Activated T-helper 17 cell treated with anti-CD3 and anti-CD28 coated beads, Interleukin-2, amount 50 U/mL, for 72 hours (primary cell): ENCODE measurements at regions not wholly inside any gene's neighbourhood (a gene's known extent, or its start where the extent isn't known, plus 50 kb on each side); places are given as distances from the start of the nearest gene placed in this dataset.
"Not testable (repeated sequence)": the region's sequence is repeated elsewhere in the genome, so short reads cannot be mapped to it uniquely, and the experiment has no call there.

Source experiments
- ATAC-seq: fragments of 150-1000 bp; cut with Tn5 transposase; replicated peaks from 2 replicates; pipeline ENCODE4 v1.10.0; 2021; ENCODE audit warnings: mild to moderate bottlenecking, moderate library complexity
- H3K27ac Mint-ChIP-seq: one replicate; pipeline ENCODE4 v1.8.0; 2022; ENCODE audit warnings: mixed read lengths
- H3K27me3 Mint-ChIP-seq: one replicate; pipeline ENCODE4 v1.8.0; 2022; ENCODE audit warnings: mixed read lengths
- H3K36me3 Mint-ChIP-seq: one replicate; pipeline ENCODE4 v1.8.0; 2022; ENCODE audit warnings: low read depth, mild to moderate bottlenecking, mixed read lengths
- H3K4me1 Mint-ChIP-seq: one replicate; pipeline ENCODE4 v1.8.0; 2022; ENCODE audit warnings: mixed read lengths
- H3K4me3 Mint-ChIP-seq: one replicate; pipeline ENCODE4 v1.8.0; 2022; ENCODE audit warnings: mild to moderate bottlenecking, mixed read lengths
- H3K9me3 Mint-ChIP-seq: one replicate; pipeline ENCODE4 v1.8.0; 2022; ENCODE audit warnings: mixed read lengths

- Mint-ChIP-seq H3K36me3 (no peaks in the 10 kb centered on the region), H3K9me3 (peaks cover 14% of the 10 kb centered on the region), H3K27ac (no peak overlapping the region), H3K4me3 (no peak overlapping the region), H3K4me1 (no peaks in the 10 kb centered on the region), H3K27me3 (no peaks in the 10 kb centered on the region)
- no peak for ATAC-seq
These were observed 56.2 kb upstream of the LRRTM4 start for GRCh38 chr2:77578354-77578753.

GRCh38 chr2:77579076-77579769, 57.0 kb upstream of the LRRTM4 start:
- H3K4me1 Mint-ChIP-seq = no peaks in the 10 kb centered on the region
- peaks cover 21% of the 10 kb centered on the region for H3K9me3 Mint-ChIP-seq
- ATAC-seq = no peak
- no peaks in the 10 kb centered on the region for H3K36me3 Mint-ChIP-seq
- H3K4me3 Mint-ChIP-seq = no peak overlapping the region
- H3K27me3 Mint-ChIP-seq = no peaks in the 10 kb centered on the region
- no peak overlapping the region for H3K27ac Mint-ChIP-seq

GRCh38 chr2:77588438-77588837, 66.3 kb upstream of the LRRTM4 start:
- no peaks in the 10 kb centered on the region for H3K36me3 Mint-ChIP-seq
- peaks cover 12% of the 10 kb centered on the region for H3K9me3 Mint-ChIP-seq
- no peak overlapping the region for H3K4me3 Mint-ChIP-seq
- no peak for ATAC-seq
- no peak overlapping the region for H3K27ac Mint-ChIP-seq
- H3K4me1 Mint-ChIP-seq = no peaks in the 10 kb centered on the region
- no peaks in the 10 kb centered on the region for H3K27me3 Mint-ChIP-seq

GRCh38 chr2:77590298-77590917, 68.2 kb upstream of the LRRTM4 start:
- H3K36me3 Mint-ChIP-seq = no peaks in the 10 kb centered on the region
- H3K27ac Mint-ChIP-seq = no peak overlapping the region
- H3K4me3 Mint-ChIP-seq = no peak overlapping the region
- H3K4me1 Mint-ChIP-seq = no peaks in the 10 kb centered on the region
- H3K9me3 Mint-ChIP-seq = peaks cover 5% of the 10 kb centered on the region
- no peaks in the 10 kb centered on the region for H3K27me3 Mint-ChIP-seq
- ATAC-seq = no peak

- not testable (repeated sequence) for H3K9me3 Mint-ChIP-seq, H3K27ac Mint-ChIP-seq, H3K4me3 Mint-ChIP-seq, H3K27me3 Mint-ChIP-seq, ATAC-seq, H3K4me1 Mint-ChIP-seq, H3K36me3 Mint-ChIP-seq
These were observed 70.8 kb upstream of the LRRTM4 start for GRCh38 chr2:77592955-77593354.

GRCh38 chr2:77602771-77603170, 80.6 kb upstream of the LRRTM4 start:
- Mint-ChIP-seq H3K27ac (no peak overlapping the region), H3K4me1 (no peaks in the 10 kb centered on the region), H3K27me3 (no peaks in the 10 kb centered on the region), H3K9me3 (peaks cover 5% of the 10 kb centered on the region), H3K36me3 (no peaks in the 10 kb centered on the region), H3K4me3 (no peak overlapping the region)
- no peak for ATAC-seq

GRCh38 chr2:77604953-77605929, 83.1 kb upstream of the LRRTM4 start:
- Mint-ChIP-seq H3K4me1 (no peaks in the 10 kb centered on the region), H3K9me3 (peaks cover 3% of the 10 kb centered on the region), H3K4me3 (no peak overlapping the region), H3K36me3 (no peaks in the 10 kb centered on the region), H3K27ac (no peak overlapping the region), H3K27me3 (no peaks in the 10 kb centered on the region)
- ATAC-seq = no peak

- H3K27ac Mint-ChIP-seq = no peak overlapping the region
- no peaks in the 10 kb centered on the region for H3K4me1 Mint-ChIP-seq
- H3K36me3 Mint-ChIP-seq = no peaks in the 10 kb centered on the region
- no peak for ATAC-seq
- H3K27me3 Mint-ChIP-seq = no peaks in the 10 kb centered on the region
- H3K9me3 Mint-ChIP-seq = peaks cover 16% of the 10 kb centered on the region
- H3K4me3 Mint-ChIP-seq = no peak overlapping the region
These were observed 86.3 kb upstream of the LRRTM4 start for GRCh38 chr2:77608510-77608909.

GRCh38 chr2:77629539-77629938, 107.4 kb upstream of the LRRTM4 start:
- no peaks in the 10 kb centered on the region for H3K4me1 Mint-ChIP-seq
- ATAC-seq = no peak
- no peak overlapping the region for H3K27ac Mint-ChIP-seq
- H3K36me3 Mint-ChIP-seq = no peaks in the 10 kb centered on the region
- H3K4me3 Mint-ChIP-seq = no peak overlapping the region
- H3K27me3 Mint-ChIP-seq = no peaks in the 10 kb centered on the region
- peaks cover 22% of the 10 kb centered on the region for H3K9me3 Mint-ChIP-seq

- no peaks in the 10 kb centered on the region for H3K4me1 Mint-ChIP-seq
- ATAC-seq = no peak
- H3K9me3 Mint-ChIP-seq = peaks cover 25% of the 10 kb centered on the region
- H3K36me3 Mint-ChIP-seq = no peaks in the 10 kb centered on the region
- H3K27ac Mint-ChIP-seq = no peak overlapping the region
- H3K27me3 Mint-ChIP-seq = no peaks in the 10 kb centered on the region
- H3K4me3 Mint-ChIP-seq = no peak overlapping the region
These were observed 108.8 kb upstream of the LRRTM4 start for GRCh38 chr2:77631007-77631406.

GRCh38 chr2:77633601-77634000, 111.4 kb upstream of the LRRTM4 start:
- no peak for ATAC-seq
- Mint-ChIP-seq H3K27ac (no peak overlapping the region), H3K4me3 (no peak overlapping the region), H3K27me3 (no peaks in the 10 kb centered on the region), H3K36me3 (no peaks in the 10 kb centered on the region), H3K9me3 (peaks cover 29% of the 10 kb centered on the region), H3K4me1 (no peaks in the 10 kb centered on the region)

GRCh38 chr2:77640924-77641323, 118.7 kb upstream of the LRRTM4 start:
- H3K27me3 Mint-ChIP-seq = no peaks in the 10 kb centered on the region
- H3K36me3 Mint-ChIP-seq = no peaks in the 10 kb centered on the region
- H3K4me3 Mint-ChIP-seq = no peak overlapping the region
- H3K4me1 Mint-ChIP-seq = no peaks in the 10 kb centered on the region
- no peak for ATAC-seq
- no peak overlapping the region for H3K27ac Mint-ChIP-seq
- H3K9me3 Mint-ChIP-seq = peaks cover 20% of the 10 kb centered on the region

- Mint-ChIP-seq H3K27ac (no peak overlapping the region), H3K4me1 (no peaks in the 10 kb centered on the region), H3K27me3 (no peaks in the 10 kb centered on the region), H3K9me3 (peaks cover 15% of the 10 kb centered on the region), H3K36me3 (no peaks in the 10 kb centered on the region), H3K4me3 (no peak overlapping the region)
- ATAC-seq = no peak
These were observed 120.2 kb upstream of the LRRTM4 start for GRCh38 chr2:77642339-77642738.

- peaks cover 17% of the 10 kb centered on the region for H3K9me3 Mint-ChIP-seq
- no peaks in the 10 kb centered on the region for H3K4me1 Mint-ChIP-seq
- H3K27ac Mint-ChIP-seq = no peak overlapping the region
- ATAC-seq = no peak
- no peak overlapping the region for H3K4me3 Mint-ChIP-seq
- no peaks in the 10 kb centered on the region for H3K27me3 Mint-ChIP-seq
- H3K36me3 Mint-ChIP-seq = no peaks in the 10 kb centered on the region
These were observed 127.7 kb upstream of the LRRTM4 start for GRCh38 chr2:77649856-77650255.

- no peaks in the 10 kb centered on the region for H3K36me3 Mint-ChIP-seq
- H3K27me3 Mint-ChIP-seq = no peaks in the 10 kb centered on the region
- H3K4me1 Mint-ChIP-seq = no peaks in the 10 kb centered on the region
- H3K27ac Mint-ChIP-seq = no peak overlapping the region
- H3K9me3 Mint-ChIP-seq = peaks cover 21% of the 10 kb centered on the region
- no peak for ATAC-seq
- H3K4me3 Mint-ChIP-seq = no peak overlapping the region
These were observed 130.3 kb upstream of the LRRTM4 start for GRCh38 chr2:77652499-77652898.
